HG03565 (cell line): ENCODE measurements at regions not wholly inside any gene's neighbourhood (a gene's known extent, or its start where the extent isn't known, plus 50 kb on each side); places are given as distances from the start of the nearest gene placed in this dataset.

ENCODE experiments used
- ATAC-seq: cut with Tn5 transposase; IDR thresholded peaks from one replicate; pipeline ENCODE4 v1.9.1; 2021; ENCODE audit warnings: mild to moderate bottlenecking, moderate library complexity; ENCODE audit not compliant: unreplicated experiment

- ATAC-seq = no peak
Observed at GRCh38 chr16:52805559-52806168, 247.0 kb downstream of the CHD9NB start.

- ATAC-seq = no peak
Observed at GRCh38 chr16:52800432-52800831, 252.3 kb downstream of the CHD9NB start.

DNA sequence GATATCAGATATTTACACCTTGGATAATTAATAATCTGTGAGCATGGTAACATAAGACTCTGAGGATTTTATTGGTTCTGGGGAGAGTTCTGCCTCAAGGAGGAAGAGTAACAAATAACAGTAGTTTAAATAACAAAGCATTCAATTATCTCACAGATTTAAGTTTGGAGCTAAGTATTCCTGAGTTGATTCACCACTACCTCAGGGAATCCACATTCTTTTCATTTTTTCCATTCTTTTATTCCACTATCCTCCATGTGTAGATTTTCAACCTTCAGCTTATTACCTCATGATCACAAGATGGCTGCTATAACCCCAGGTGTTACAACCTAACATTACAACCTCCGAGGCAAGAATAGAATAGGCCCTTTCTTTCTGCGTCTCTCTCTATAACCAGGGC lies 252.2 kb upstream of the TOX3 start:
- no peak for ATAC-seq

- ATAC-seq = no peak
Observed at GRCh38 chr16:52787709-52788108, 240.8 kb upstream of the TOX3 start.

DNA sequence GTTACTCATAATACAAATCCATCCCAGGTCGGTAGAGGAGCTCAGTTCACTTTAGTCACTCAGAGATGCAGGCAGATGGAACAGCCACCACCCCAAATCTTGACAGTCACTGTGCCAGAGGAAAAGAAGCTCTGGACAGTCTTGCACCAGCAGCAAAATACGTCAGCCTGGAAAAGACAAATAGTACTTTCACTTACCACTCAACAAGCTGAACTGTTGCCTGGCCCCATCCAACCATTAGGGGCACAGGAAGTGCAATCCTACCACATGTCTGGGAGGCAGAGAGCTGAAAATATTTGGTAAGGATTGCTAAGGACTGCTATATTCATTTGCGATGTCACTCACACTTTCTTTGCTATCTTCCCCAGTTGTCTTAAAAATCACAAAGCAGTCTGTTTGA lies 239.1 kb upstream of the TOX3 start:
- no peak for ATAC-seq

- no peak for ATAC-seq
Observed at GRCh38 chr16:52785653-52786052, 238.7 kb upstream of the TOX3 start.

GRCh38 chr16:52783616-52784015 lies 236.7 kb upstream of the TOX3 start:
- no peak for ATAC-seq

DNA sequence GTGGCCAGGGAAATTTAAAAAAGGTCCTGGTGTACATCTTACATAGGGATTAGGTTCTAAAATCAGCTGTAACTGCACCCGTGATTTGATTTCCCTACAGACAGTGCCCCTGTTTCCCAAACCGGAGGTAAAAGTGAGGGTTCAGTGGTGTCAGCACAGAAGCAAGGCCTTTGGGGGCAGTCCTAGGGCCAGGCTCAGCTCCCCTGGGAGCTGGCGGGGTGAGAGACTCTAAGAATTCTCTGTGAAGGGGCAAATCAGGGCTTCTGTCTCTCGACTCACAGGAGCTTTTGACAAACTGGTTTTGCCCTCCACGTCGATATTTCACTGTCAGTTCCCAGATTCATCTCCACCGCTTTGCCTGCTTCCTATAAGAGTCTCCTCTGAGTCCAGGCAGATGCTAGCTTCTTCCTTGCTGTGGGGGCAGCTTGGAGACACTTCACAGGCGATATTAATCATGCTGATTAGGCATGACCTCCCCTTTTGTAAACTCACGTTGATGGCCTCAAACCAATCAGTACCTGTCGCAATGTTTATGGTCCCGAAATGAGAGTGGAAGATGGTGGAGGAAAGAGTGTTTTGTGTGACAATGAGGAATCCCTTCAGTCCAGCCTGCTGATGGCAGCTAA lies 234.2 kb upstream of the TOX3 start:
- ATAC-seq = no peak

DNA sequence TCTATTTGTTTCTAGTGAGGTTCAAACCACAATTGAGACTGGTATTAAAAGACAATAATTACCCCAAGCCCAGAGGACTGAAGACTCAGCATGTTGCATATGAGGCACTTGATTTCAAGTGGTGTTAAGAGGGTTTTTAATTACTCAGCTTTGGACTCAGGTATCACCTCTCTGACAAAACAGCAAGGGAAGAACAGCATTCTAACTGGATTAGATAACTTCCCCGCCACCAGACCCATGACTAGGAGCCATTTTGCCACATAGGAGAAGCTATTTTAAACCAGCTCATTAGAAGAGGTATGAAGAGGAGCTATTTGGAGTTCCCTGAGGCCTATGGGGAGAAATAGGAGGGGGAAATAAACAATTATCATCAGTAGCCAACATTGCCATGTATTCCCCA lies 226.1 kb upstream of the TOX3 start:
- no peak for ATAC-seq

DNA sequence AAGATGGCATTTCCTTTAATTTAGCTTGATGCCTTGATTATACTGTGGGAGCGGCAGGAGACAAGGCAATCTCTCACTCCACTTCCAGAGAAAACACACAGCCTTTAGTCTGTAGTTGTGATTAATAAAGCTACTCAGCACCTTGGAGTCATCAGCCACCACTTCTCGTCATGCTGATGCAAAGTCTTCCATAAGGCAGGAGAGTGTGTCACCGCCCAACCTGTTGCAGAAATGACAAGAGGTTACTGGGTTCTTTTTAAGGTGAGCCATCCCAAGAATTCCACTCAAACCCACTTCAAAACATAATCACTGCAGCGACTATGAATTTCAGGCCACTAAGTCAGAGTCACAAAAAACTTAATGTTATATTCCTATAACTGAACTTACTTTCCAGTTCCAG lies 223.9 kb upstream of the TOX3 start:
- no peak for ATAC-seq

DNA sequence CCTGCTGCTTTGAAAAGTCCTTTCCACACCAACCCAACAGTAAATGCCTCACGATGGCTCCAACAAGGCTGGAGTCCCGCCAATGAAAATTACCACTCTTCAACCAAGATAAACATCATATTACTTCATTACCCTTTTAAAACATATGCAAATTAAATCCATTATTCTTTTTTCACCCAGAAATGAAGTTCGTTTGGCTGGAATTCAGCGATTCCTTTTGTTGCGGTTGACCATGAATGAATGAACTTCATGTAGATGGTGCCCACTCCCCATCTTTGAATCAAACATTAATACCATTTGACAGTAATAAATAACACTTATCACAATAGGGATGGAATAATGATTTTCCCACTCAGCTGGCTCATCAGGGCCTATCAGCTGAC lies 211.5 kb upstream of the TOX3 start:
- no peak for ATAC-seq

- no peak for ATAC-seq
Observed at GRCh38 chr16:52757746-52758472, 211.0 kb upstream of the TOX3 start.

GRCh38 chr16:52756812-52757517 lies 210.0 kb upstream of the TOX3 start:
- no peak for ATAC-seq

GRCh38 chr16:52755396-52755795 lies 208.5 kb upstream of the TOX3 start:
- ATAC-seq = no peak

- ATAC-seq = no peak
Observed at GRCh38 chr16:52751035-52751434, 204.1 kb upstream of the TOX3 start.

GRCh38 chr16:52748741-52749140 lies 201.8 kb upstream of the TOX3 start:
- ATAC-seq = no peak

GRCh38 chr16:52747088-52747595 lies 200.2 kb upstream of the TOX3 start:
- ATAC-seq = no peak

DNA sequence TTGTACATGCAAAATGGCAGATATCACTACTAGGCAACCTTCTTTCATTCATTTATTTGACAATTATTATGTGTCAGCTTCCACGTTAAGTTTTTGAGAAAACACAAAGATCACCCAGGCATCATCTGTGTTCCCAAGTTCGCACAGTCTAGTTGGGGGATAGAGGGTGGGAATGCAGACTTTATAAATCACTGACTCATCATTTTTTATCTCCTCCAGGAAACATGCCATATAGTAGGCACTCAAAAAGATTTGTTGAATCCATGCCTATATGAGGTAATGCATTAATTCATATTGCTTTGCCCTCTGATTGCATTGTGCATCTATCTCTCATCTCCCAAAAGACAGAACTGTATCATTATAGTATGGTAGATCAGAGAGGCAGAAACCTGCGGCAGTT lies 196.8 kb upstream of the TOX3 start:
- ATAC-seq = no peak

DNA sequence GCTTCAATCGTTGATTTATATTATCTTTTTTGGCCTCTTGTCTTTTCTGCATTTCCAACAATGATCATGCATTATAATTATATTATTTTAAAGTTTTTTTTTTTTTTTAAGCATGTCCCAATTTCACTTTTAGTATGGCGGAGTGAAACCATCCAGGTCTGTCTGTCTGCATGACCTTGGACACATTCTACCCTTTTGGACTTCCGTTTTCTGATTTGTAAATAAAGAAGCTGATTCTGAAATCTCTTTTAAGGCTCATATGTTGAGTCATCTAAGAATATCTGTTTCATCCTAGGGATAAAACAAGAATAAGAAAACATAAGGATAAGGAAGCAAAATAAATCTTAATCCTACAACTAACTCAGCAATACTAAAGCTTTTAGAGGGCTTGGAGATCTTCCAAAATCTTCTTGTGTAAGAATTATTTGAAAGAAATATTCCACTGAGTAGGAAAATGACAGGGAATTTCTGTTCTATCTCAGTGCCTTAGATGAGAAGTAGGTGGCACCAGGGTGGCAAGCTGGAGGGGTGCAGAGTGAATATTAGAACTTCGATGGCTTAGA lies 195.7 kb upstream of the TOX3 start:
- ATAC-seq = no peak

GRCh38 chr16:52742052-52742451 lies 195.1 kb upstream of the TOX3 start:
- ATAC-seq = no peak

GRCh38 chr16:52741351-52741750 lies 194.4 kb upstream of the TOX3 start:
- ATAC-seq = no peak
